ENCODE measurements at regions not wholly inside any gene's neighbourhood (a gene's known extent, or its start where the extent isn't known, plus 50 kb on each side); places are given as distances from the start of the nearest gene placed in this dataset.

DNA sequence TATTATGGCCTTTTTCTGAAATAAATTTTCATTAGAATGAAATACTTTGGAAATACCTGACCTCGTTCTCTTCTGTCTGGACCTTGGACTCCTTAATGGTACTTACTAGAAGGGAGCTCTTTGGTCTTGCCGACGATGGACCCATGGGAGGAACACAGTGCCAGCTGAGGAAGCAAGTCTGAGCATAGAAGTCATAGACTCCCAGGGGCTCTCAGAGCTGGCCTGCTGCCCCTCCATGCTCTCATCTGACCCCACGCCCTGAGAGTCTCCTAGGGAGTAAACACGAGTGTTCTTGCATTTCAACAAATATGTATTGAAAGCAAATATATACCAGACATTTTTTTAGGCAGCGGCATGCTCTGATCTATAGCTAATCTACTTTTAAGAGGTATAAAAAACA, 87.8 kb downstream of the PLEKHG1 start:
- no peak overlapping the region for H3K4me3 ChIP-seq (ENCODE audit: severe bottlenecking)
- H3K27me3 ChIP-seq (ENCODE audit: insufficient read depth, poor library complexity, severe bottlenecking) = no peaks in the 10 kb centered on the region
- DNase-seq (ENCODE audit: low spot score) (no peak), ATAC-seq (ENCODE audit: low read depth) (no peak)
- TF ChIP-seq, protein P1, sequence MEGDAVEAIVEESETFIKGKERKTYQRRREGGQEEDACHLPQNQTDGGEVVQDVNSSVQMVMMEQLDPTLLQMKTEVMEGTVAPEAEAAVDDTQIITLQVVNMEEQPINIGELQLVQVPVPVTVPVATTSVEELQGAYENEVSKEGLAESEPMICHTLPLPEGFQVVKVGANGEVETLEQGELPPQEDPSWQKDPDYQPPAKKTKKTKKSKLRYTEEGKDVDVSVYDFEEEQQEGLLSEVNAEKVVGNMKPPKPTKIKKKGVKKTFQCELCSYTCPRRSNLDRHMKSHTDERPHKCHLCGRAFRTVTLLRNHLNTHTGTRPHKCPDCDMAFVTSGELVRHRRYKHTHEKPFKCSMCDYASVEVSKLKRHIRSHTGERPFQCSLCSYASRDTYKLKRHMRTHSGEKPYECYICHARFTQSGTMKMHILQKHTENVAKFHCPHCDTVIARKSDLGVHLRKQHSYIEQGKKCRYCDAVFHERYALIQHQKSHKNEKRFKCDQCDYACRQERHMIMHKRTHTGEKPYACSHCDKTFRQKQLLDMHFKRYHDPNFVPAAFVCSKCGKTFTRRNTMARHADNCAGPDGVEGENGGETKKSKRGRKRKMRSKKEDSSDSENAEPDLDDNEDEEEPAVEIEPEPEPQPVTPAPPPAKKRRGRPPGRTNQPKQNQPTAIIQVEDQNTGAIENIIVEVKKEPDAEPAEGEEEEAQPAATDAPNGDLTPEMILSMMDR (IDR thresholded peaks at IDR 0.05; ENCODE audit: poor library complexity, severe bottlenecking) = no peak
- H3K9me3 ChIP-seq (ENCODE audit: severe bottlenecking) = no peaks in the 10 kb centered on the region
- no peak overlapping the region for H3K27ac ChIP-seq (ENCODE audit: poor library complexity, severe bottlenecking)
- H3K4me1 ChIP-seq (ENCODE audit: insufficient read depth, poor library complexity, severe bottlenecking) = no peaks in the 10 kb centered on the region
- H3K36me3 ChIP-seq (ENCODE audit: low read depth) = no peaks in the 10 kb centered on the region

DNA sequence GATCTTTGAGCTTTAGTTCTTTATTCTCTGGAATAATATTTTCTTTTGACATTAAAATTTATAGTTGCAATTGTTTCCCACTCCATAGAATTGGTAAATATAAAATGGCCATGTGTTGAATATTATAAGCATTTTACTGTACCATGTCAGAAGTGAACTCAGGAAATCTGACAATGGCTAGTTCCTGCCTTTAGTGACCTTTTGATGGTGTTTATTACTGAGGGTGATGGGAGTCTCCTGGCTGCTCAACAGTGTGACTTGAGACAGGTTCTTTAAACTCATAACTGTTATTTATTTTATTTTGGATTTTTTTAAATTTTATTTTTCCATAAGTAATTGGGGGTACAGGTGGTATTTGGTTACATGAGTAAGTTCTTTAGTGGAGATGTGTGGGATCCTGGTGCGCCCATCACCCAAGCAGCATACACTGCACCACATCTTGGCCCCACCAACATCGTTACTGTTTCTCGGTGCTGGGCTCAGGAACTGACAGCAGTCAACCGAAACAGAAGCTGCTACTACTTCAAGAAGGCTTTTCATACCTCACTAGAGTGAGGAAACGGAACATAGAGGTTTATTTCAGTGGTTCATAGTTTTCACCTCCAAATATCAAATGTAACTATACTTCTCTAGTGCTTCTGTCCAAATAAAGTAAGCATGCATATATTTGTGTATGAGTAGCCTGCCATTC, 90.4 kb downstream of the PLEKHG1 start:
- H3K27ac ChIP-seq (ENCODE audit: poor library complexity, severe bottlenecking) = no peak overlapping the region
- ATAC-seq (ENCODE audit: low read depth) (no peak), DNase-seq (ENCODE audit: low spot score) (no peak)
- no peaks in the 10 kb centered on the region for H3K36me3 ChIP-seq (ENCODE audit: low read depth)
- no peaks in the 10 kb centered on the region for H3K27me3 ChIP-seq (ENCODE audit: insufficient read depth, poor library complexity, severe bottlenecking)
- H3K9me3 ChIP-seq (ENCODE audit: severe bottlenecking) = no peaks in the 10 kb centered on the region
- TF ChIP-seq, protein P1 (IDR thresholded peaks at IDR 0.05; ENCODE audit: poor library complexity, severe bottlenecking) = no peak
- H3K4me1 ChIP-seq (ENCODE audit: insufficient read depth, poor library complexity, severe bottlenecking) = no peaks in the 10 kb centered on the region
- no peak overlapping the region for H3K4me3 ChIP-seq (ENCODE audit: severe bottlenecking)

DNA sequence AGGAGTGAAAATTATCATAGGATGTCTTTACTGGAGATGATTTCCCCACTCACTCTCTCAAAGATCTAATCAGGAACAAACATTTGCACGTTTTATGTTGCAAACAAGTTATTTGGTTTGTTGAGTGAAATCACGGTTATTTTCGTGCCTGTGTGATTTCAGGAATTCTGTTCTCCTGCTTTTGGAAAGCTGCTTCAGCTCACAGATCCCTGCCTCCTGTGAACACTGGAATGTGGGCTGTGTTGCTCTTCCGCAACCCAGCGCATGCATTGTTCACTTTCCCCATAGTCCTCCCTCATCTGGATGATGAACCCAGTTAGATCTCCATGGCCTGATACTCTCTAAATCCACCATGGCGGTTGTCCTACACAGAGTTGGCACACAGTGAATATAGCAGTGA, 91.0 kb downstream of the PLEKHG1 start:
- TF ChIP-seq, protein P1 (IDR thresholded peaks at IDR 0.05; ENCODE audit: poor library complexity, severe bottlenecking) = no peak
- ATAC-seq (ENCODE audit: low read depth) = no peak
- Histone ChIP-seq H3K27ac (ENCODE audit: poor library complexity, severe bottlenecking) (no peak overlapping the region), H3K27me3 (ENCODE audit: insufficient read depth, poor library complexity, severe bottlenecking) (no peaks in the 10 kb centered on the region), H3K4me1 (ENCODE audit: insufficient read depth, poor library complexity, severe bottlenecking) (no peaks in the 10 kb centered on the region), H3K4me3 (ENCODE audit: severe bottlenecking) (no peak overlapping the region), H3K36me3 (ENCODE audit: low read depth) (no peaks in the 10 kb centered on the region), H3K9me3 (ENCODE audit: severe bottlenecking) (no peaks in the 10 kb centered on the region)
- no peak for DNase-seq (ENCODE audit: low spot score)

DNA sequence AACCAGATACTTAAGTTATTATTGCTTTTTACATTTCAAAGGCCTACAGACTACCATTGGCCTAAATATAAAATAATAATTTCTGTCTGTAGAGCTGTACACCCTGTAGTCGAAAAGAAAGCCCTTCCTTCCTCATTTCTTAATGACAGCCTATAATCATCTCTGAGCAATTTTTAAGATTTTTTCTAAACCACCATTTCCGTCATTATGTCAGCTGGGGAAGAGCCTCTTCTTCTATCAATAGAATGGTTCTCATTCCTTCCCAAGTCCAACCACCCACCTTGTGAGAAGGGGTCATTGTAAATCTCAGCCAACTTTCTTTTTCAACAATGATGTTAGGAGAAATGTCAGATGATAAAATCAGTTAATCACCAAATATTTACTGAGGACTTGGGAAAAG, 91.8 kb downstream of the PLEKHG1 start:
- H3K27me3 ChIP-seq (ENCODE audit: insufficient read depth, poor library complexity, severe bottlenecking) = no peaks in the 10 kb centered on the region
- no peaks in the 10 kb centered on the region for H3K36me3 ChIP-seq (ENCODE audit: low read depth)
- no peak overlapping the region for H3K27ac ChIP-seq (ENCODE audit: poor library complexity, severe bottlenecking)
- no peak for ATAC-seq (ENCODE audit: low read depth)
- TF ChIP-seq, protein P1 (IDR thresholded peaks at IDR 0.05; ENCODE audit: poor library complexity, severe bottlenecking) = no peak
- no peak for DNase-seq (ENCODE audit: low spot score)
- no peaks in the 10 kb centered on the region for H3K4me1 ChIP-seq (ENCODE audit: insufficient read depth, poor library complexity, severe bottlenecking)
- no peak overlapping the region for H3K4me3 ChIP-seq (ENCODE audit: severe bottlenecking)
- no peaks in the 10 kb centered on the region for H3K9me3 ChIP-seq (ENCODE audit: severe bottlenecking)

- Histone ChIP-seq H3K4me1 (ENCODE audit: insufficient read depth, poor library complexity, severe bottlenecking) (no peaks in the 10 kb centered on the region), H3K36me3 (ENCODE audit: low read depth) (no peaks in the 10 kb centered on the region), H3K27me3 (ENCODE audit: insufficient read depth, poor library complexity, severe bottlenecking) (no peaks in the 10 kb centered on the region), H3K27ac (ENCODE audit: poor library complexity, severe bottlenecking) (no peak overlapping the region), H3K9me3 (ENCODE audit: severe bottlenecking) (no peaks in the 10 kb centered on the region), H3K4me3 (ENCODE audit: severe bottlenecking) (no peak overlapping the region)
- TF ChIP-seq, protein P1 (IDR thresholded peaks at IDR 0.05; ENCODE audit: poor library complexity, severe bottlenecking) = no peak
- DNase-seq (ENCODE audit: low spot score) (no peak), ATAC-seq (ENCODE audit: low read depth) (no peak)
Observed at GRCh38 chr6:150692604-150693003, 92.9 kb downstream of the PLEKHG1 start.
